Femur (tissue), 1 donor: ENCODE measurements at regions not wholly inside any gene's neighbourhood (a gene's known extent, or its start where the extent isn't known, plus 50 kb on each side); places are given as distances from the start of the nearest gene placed in this dataset.

Source experiments
- DNase-seq: peaks from one replicate; pipeline ENCODE4 v3.0.0-alpha.2; 2017

GRCh38 chr2:19675856-19676460, 225.8 kb downstream of the TTC32 start:
- no peak for DNase-seq

DNA sequence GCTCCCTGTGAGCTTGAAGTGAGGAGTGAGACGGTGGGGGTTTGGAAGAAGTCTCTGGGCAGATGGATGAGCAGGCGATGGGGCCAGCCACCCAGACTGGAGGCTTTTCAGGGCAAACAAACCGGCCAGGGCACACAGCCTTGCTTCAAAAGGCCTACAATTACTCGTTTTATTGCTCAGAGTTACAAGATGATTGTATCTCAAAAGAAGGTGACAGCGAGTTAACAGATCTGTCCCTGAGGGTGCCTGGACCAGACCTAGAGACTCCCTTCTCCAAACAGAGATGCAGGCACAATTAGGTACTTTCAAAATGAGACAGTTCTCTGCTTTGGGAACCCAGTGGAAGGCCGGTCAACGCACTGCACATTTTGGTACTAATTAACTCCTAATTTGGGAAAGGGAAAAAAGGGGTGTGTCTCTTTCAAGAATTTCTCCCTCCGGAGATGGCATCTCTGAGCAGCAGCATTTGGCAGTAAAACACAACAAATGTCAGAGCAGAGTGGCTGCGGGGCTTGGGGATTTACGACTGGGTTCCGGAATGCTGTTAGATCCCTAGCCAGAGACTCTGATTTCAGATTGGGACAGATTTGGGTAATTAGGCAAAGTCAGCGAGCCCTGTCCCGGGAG, 226.7 kb downstream of the TTC32 start:
- DNase-seq = no peak

- no peak for DNase-seq
These were observed 227.5 kb downstream of the TTC32 start for GRCh38 chr2:19674051-19675002.

- DNase-seq = no peak
These were observed 228.5 kb downstream of the TTC32 start for GRCh38 chr2:19673213-19673791.

GRCh38 chr2:19671916-19672315, 229.9 kb downstream of the TTC32 start:
- no peak for DNase-seq

DNA sequence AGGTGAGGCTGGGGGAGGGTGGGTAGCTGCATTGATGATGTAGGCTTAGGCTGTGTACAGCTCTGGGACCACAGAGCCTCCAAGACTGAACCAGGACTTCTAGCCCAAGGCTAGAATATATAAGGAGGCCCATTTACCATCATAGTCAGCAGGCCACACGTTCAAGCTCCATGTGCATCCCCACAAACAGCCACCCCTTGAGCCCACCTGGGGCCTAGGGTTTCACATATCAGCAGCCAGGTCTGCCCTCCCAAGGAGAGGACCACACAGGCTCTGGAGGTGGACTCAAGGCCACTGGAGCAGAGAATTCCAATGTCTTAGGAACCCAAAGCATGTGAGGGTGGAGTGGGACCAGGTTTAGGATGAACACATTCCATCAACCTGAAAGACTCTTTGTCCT, 230.5 kb downstream of the TTC32 start:
- DNase-seq = no peak

- no peak for DNase-seq
These were observed 231.5 kb downstream of the TTC32 start for GRCh38 chr2:19670303-19670702.

GRCh38 chr2:19669559-19669958, 232.2 kb downstream of the TTC32 start:
- no peak for DNase-seq

DNA sequence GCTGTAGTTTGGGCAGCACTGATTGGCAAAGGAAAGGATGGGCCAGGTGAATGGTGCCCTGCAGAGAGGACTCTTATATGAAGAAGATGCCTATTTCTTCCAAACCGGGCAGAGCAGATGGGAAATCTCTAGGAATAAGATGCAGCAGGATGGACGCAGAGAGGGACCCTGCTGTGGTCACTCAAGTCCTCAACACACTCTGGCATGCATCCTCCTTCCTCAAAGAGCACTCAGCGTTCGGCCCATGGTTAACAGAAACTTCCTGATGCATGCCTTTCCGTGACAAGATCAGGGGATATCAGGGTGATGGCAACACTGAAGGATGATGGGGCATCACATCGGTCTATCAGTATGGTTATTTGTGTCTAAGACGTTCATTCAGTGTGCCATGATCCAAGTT, 232.7 kb downstream of the TTC32 start:
- no peak for DNase-seq

DNA sequence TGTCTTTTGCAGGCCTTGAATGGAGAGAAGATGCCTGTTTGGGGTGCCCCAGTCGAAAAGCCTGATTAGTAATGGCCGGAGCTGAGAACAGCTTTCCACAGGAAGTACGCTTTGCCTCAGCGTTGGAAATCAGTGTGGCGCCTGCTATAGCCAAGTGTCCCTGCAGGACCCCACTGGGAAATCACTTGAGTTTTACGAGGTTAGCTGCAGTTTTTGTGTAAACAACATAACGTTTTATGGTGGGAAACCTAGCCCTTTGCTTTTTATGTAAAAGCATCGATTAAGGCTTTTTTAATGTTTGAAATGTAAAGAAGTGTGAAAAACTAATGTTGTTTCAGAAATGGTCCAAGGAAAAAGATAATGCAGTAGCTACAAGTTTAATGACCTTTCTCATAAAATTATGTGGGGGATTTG, 234.2 kb downstream of the TTC32 start:
- DNase-seq = no peak

- DNase-seq = no peak
These were observed 234.7 kb downstream of the TTC32 start for GRCh38 chr2:19667085-19667484.

- no peak for DNase-seq
These were observed 237.1 kb downstream of the TTC32 start for GRCh38 chr2:19664646-19665045.

- DNase-seq = no peak
These were observed 242.6 kb downstream of the TTC32 start for GRCh38 chr2:19659024-19659792.

- DNase-seq = no peak
These were observed 245.8 kb downstream of the TTC32 start for GRCh38 chr2:19656011-19656410.

GRCh38 chr2:19654310-19655090, 247.3 kb downstream of the TTC32 start:
- no peak for DNase-seq

- DNase-seq = no peak
These were observed 248.3 kb downstream of the TTC32 start for GRCh38 chr2:19653509-19653908.

GRCh38 chr2:19652811-19653210, 249.0 kb downstream of the TTC32 start:
- DNase-seq = no peak

DNA sequence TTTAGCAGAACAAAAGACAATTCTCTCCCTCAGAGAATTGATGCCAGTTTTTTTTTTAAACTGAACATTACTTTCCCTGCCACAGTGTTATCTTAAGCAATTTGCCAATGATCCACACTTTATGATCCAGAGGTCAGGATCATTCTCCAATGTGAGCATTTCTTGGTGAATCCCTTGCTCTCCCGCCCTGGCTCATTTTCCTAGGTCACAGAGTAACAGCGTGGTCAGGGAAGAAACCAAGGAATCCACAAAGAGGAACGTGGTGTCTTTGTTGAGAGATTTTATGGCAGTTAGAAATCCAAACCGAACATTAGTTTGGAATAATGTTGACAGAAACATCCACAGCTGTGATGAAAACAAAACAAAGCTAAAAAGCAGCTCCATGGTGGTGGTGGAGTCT, 250.3 kb downstream of the TTC32 start:
- no peak for DNase-seq

GRCh38 chr2:19649785-19650380, 251.9 kb downstream of the TTC32 start:
- DNase-seq = no peak

DNA sequence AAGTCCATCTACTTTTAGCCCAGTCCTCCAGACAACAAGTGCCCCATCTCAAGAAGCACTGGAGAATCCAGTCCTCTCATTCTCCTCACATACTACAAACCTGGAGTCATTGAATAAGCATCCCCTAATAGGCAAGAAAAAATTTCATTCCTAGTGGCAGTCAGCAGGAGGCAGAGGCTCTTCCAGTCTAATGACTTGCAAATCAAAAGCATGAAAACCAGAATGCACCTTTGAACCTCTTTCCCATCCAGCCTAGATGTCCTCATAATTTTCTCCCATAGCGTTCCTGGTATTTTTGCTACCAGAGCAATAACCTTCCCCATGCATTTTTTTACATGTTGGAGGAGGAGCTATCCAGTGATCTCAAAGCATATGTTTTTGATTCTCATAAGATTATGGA, 252.6 kb downstream of the TTC32 start:
- DNase-seq = no peak

GRCh38 chr2:19648583-19648982, 253.2 kb downstream of the TTC32 start:
- DNase-seq = no peak
